ENCODE measurements at regions not wholly inside any gene's neighbourhood (a gene's known extent, or its start where the extent isn't known, plus 50 kb on each side); places are given as distances from the start of the nearest gene placed in this dataset.

DNA sequence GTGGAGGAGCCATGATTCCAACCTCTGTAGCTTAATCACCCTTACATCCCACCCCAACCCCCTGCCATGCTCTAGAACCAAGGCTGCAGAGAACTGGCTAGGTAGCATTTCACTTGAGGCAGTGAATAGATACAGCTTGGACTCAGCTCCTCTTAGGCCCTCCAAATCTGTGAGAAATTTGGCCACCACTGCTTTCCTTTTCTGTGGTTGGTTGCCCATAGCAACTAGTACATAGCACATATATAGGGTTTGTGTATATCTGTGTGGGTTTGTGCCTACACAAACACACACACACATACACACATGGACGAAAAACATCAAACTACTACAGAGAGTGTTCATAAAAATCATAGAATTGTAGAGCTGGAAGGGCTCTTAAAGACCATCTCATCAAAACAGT is 52.0 kb upstream of the CCDC160 start:
- Mint-ChIP-seq H3K36me3 (no peaks in the 10 kb centered on the region), H3K27me3 (peaks cover 6 to 22% of the 10 kb centered on the region in 2 donors), H3K27ac (no peak overlapping the region), H3K4me3 (no peak overlapping the region), H3K4me1 (no peaks in the 10 kb centered on the region), H3K9me3 (no peaks in the 10 kb centered on the region)
- DNase-seq (no peak), ATAC-seq (replicated peaks) (no peak)

DNA sequence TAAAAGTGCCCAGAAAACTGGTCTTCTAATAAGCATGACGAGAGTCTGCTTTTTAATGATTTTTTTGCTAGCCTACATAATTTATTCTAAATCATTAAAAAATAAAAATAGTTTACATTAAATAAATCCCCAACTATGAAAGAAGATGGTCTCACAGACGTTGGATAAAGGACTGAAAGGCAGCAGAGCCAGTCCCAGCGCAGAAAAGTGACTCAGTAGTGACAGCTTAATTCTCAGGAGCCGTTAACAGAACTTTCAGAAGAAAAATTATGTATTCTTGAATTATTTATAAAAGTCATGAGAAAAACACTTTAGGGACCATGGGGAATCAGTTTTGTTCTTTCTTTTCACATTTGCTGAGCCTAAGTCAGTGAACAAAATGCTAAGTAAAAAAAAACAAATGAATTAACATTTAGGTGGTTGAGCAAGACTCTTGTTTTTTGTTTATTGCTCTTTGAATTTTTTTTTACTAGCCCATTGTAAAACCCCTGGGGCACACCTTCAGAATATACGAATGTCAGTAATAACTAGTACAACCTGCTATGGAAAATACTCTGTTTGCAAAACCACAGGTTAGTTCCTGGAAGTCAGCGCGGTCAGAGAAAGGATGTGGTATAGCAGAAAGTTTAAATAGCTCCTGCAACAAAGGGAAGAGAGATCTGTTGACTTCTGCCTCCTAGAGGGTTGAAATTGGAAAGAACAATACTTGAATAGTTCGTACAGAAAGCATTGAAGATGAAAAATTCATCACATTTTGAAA is 50.4 kb upstream of the CCDC160 start:
- Mint-ChIP-seq H3K4me3 (peak overlapping the region; percentile 5 to 53), H3K9me3 (no peaks in the 10 kb centered on the region), H3K4me1 (no peaks in the 10 kb centered on the region), H3K27me3 (peaks cover 0 to 17% of the 10 kb centered on the region in 2 donors), H3K36me3 (no peaks in the 10 kb centered on the region), H3K27ac (no peak overlapping the region)
- DNase-seq, result peak; percentile 37
- ATAC-seq (replicated peaks), result peak; percentile 98

Measured in stimulated activated naive B cell treated with anti-CD40 and anti-IgM and Interleukin-4, amounts not matched to agents 10 μg/mL and 1 μg/mL and 100 μg/mL, for 72 hours (primary cell).